22Rv1 (cell line): ENCODE measurements at regions not wholly inside any gene's neighbourhood (a gene's known extent, or its start where the extent isn't known, plus 50 kb on each side); places are given as distances from the start of the nearest gene placed in this dataset.
"Not testable (repeated sequence)": the region's sequence is repeated elsewhere in the genome, so short reads cannot be mapped to it uniquely, and the experiment has no call there.

Source experiments
- H3K27ac ChIP-seq: fragments of 450-650 bp; 2 replicates; pipeline ENCODE4 v1.5.1; 2017
- ZFX ChIP-seq: fragments of 450-650 bp; IDR thresholded peaks from 2 replicates; pipeline ENCODE4 v1.6.1; 2017; ENCODE audit warnings: antibody characterized with exemption, borderline replicate concordance
- TF ChIP-seq, protein P1 (sequence below): fragments of 450-650 bp; IDR thresholded peaks from 2 replicates; pipeline ENCODE4 v1.5.1; 2017; ENCODE audit warnings: mild to moderate bottlenecking

DNA sequence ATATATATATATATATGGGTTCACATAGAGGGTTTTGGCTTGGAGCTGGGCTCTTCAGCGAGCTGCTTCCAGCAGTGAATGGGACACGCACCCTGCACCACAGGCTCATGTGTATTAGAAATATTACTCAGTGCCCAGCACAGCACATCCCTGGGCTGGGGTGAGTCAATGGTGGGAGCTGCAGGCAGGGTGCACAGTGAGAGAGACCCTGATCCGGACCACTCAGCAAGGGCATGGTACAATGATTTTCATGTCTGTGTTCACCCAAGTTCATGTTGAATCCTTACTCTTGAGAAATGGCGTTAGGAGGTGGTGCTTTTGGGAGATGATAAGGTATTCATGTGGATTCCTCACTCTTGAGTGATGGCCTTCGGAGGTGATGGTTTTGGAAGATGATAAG lies 194.7 kb downstream of the ASMT start:
- H3K27ac ChIP-seq, result no peak overlapping the region
- TF ChIP-seq ZFX, result no peak
- TF ChIP-seq, protein P1, sequence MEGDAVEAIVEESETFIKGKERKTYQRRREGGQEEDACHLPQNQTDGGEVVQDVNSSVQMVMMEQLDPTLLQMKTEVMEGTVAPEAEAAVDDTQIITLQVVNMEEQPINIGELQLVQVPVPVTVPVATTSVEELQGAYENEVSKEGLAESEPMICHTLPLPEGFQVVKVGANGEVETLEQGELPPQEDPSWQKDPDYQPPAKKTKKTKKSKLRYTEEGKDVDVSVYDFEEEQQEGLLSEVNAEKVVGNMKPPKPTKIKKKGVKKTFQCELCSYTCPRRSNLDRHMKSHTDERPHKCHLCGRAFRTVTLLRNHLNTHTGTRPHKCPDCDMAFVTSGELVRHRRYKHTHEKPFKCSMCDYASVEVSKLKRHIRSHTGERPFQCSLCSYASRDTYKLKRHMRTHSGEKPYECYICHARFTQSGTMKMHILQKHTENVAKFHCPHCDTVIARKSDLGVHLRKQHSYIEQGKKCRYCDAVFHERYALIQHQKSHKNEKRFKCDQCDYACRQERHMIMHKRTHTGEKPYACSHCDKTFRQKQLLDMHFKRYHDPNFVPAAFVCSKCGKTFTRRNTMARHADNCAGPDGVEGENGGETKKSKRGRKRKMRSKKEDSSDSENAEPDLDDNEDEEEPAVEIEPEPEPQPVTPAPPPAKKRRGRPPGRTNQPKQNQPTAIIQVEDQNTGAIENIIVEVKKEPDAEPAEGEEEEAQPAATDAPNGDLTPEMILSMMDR, result no peak

GRCh38 chrX:1813809-1814208 lies 198.9 kb downstream of the ASMT start:
- TF ChIP-seq ZFX, result no peak
- TF ChIP-seq, protein P1, result no peak
- H3K27ac ChIP-seq, result no peak overlapping the region

DNA sequence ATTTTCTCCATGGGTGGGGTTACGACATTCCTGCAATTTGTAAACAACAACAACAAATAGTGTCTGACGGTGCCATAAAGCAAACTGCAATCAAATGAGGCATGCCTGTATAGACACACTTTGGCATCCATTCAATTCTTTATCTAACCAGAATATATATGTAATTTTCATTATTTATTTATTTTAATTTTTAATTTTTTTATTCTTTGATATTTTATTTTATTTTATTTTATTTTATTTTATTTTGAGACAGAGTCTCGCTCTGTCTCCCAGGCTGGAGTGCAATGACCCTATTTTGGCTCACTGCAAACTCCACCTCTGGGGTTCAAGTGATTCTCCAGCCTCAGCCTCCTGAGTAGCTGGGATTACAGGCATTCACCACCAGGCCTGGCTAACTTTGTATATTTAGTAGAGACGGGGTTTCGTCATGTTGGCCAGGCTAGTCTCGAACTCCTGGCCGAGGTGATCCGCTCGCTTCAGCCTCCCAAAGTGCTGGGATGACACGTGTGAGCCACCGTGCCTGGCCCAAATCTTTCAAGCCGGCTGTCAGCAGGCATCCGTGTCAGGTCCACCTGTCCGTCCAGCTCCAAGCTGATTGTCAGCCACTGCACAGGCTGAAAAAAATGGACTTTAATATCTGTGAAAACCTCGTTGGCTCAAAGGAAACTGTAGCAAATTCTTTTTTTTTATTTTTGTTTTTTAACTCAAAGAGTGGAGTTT lies 200.8 kb downstream of the ASMT start:
- no peak overlapping the region for H3K27ac ChIP-seq
- TF ChIP-seq ZFX, result no peak
- TF ChIP-seq, protein P1, result no peak

DNA sequence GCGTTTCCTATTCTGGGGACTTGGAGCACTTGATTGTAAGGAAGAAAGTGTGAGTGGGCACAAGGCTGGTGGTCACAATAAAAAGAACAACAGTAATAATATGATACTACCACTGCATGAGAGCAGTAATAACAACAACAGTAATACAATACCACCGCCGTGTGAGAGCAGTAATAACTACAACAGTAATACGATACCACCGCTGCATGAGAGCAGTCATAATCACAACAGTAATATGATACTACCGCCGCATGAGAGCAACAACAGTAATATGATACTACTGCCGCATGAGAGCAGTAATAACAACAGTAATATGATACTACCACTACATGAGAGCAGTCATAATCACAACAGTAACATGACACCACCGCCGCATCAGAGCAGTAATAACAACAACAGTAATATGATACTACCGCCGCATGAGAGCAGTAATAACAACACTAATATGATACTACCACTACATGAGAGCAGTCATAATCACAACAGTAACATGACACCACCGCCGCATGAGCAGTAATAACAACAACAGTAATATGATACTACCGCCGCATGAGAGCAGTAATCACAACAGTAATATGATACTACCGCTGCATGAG lies 201.6 kb downstream of the ASMT start:
- H3K27ac ChIP-seq, result not testable (repeated sequence)

DNA sequence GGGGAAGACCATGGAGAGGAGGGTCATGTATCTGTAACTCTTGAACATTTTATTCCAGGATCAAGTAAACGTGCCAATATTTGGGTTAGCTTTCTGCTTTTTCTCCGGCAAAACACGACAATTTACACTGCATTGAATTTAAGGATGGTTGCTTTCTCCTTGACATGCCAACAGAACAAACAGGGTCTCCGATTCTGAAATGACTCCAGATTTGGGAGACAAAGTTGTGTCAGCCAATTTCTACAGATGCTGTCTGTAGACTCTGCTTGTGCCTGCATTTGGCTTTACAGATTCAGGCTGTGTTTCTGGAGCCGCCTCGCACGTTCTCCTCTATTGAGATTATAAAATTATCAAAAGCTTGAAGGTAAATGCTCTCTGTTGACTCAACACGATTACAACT lies 207.0 kb downstream of the ASMT start:
- no peak for TF ChIP-seq ZFX
- TF ChIP-seq, protein P1, result no peak
- no peak overlapping the region for H3K27ac ChIP-seq

- no peak overlapping the region for H3K27ac ChIP-seq
- TF ChIP-seq, protein P1, result no peak
- no peak for TF ChIP-seq ZFX
These were observed 210.0 kb downstream of the ASMT start for GRCh38 chrX:1824855-1825254.

GRCh38 chrX:1833656-1834360 lies 218.9 kb downstream of the ASMT start:
- TF ChIP-seq, protein P1, result no peak
- no peak for TF ChIP-seq ZFX
- H3K27ac ChIP-seq, result no peak overlapping the region
